ENCODE measurements at regions not wholly inside any gene's neighbourhood (a gene's known extent, or its start where the extent isn't known, plus 50 kb on each side); places are given as distances from the start of the nearest gene placed in this dataset.

DNA sequence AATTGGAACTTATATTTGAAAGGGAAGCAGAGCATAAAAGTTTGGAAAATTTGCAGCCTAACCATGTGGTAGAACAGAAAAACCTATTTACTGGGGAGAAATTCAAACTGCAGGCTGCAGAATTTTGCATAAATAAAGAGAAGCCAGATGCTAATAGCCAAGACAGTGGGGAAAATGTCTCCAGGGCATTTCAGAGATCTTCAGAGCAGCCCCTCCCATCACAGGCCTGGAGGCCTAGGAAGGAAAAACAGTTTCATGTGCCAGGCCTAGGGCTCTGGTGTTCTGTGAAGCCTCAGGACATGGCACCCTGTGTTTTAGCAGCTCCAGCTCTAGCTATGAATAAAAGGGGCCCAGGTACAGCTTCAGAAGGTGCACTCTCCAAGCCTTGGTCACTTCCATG lies 648.7 kb upstream of the FRG1 start:
- no peaks in the 10 kb centered on the region for H3K36me3 Mint-ChIP-seq (ENCODE audit: low read depth)
- no peaks in the 10 kb centered on the region for H3K4me1 ChIP-seq (ENCODE audit: control insufficient read depth, insufficient read depth, low read length)
- H3K36me3 ChIP-seq (ENCODE audit: control insufficient read depth, insufficient read depth, low read length) = no peaks in the 10 kb centered on the region
- H3K4me3 Mint-ChIP-seq = no peak overlapping the region
- H3K27ac ChIP-seq (ENCODE audit: low read depth, low read length) = no peak overlapping the region
- TF ChIP-seq, protein P1, sequence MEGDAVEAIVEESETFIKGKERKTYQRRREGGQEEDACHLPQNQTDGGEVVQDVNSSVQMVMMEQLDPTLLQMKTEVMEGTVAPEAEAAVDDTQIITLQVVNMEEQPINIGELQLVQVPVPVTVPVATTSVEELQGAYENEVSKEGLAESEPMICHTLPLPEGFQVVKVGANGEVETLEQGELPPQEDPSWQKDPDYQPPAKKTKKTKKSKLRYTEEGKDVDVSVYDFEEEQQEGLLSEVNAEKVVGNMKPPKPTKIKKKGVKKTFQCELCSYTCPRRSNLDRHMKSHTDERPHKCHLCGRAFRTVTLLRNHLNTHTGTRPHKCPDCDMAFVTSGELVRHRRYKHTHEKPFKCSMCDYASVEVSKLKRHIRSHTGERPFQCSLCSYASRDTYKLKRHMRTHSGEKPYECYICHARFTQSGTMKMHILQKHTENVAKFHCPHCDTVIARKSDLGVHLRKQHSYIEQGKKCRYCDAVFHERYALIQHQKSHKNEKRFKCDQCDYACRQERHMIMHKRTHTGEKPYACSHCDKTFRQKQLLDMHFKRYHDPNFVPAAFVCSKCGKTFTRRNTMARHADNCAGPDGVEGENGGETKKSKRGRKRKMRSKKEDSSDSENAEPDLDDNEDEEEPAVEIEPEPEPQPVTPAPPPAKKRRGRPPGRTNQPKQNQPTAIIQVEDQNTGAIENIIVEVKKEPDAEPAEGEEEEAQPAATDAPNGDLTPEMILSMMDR (conservative IDR thresholded peaks at IDR 0.05) = no peak
- DNase-seq = no peak
- no peaks in the 10 kb centered on the region for H3K4me1 Mint-ChIP-seq
- H3K4me3 ChIP-seq (ENCODE audit: low read length) = no peak overlapping the region
- H3K9me3 ChIP-seq (ENCODE audit: control insufficient read depth, low read length) = peaks cover 9% of the 10 kb centered on the region
- H3K9me3 Mint-ChIP-seq = peaks cover 48% of the 10 kb centered on the region
- no peak overlapping the region for H3K9ac ChIP-seq (ENCODE audit: extremely low read depth, low read length, poor library complexity, severe bottlenecking)
- no peak overlapping the region for H3K27ac Mint-ChIP-seq
- no peaks in the 10 kb centered on the region for H3K27me3 ChIP-seq (ENCODE audit: control insufficient read depth, insufficient read depth, low read length, poor library complexity, severe bottlenecking)
- no peaks in the 10 kb centered on the region for H3K27me3 Mint-ChIP-seq (ENCODE audit: insufficient read depth)

DNA sequence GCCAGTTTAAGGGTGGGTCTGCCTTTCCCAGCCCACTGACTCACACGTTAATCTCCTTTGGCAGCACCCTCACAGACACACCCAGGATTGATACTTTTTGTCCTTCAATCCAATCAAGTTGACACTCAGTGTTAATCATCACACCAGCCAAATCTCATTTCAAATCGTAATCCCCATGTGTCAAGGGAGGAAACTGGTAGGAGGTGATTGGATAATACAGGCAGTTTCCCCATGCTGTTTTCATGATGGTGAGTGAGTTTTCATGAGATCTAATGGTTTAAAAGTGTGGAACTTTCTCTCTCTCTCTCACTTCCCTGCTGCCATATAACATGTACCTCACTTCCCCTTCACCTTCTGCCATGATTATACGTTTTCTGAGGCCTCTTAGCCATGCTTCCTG lies 647.2 kb upstream of the FRG1 start:
- peaks cover 46% of the 10 kb centered on the region for H3K9me3 Mint-ChIP-seq
- 40 to 68% methylated on average over 1 to 2 of the region's 3 CpGs for WGBS, 2 experiments (ENCODE audit: insufficient coverage in 1 of 2, insufficient read length in 1 of 2)

DNA sequence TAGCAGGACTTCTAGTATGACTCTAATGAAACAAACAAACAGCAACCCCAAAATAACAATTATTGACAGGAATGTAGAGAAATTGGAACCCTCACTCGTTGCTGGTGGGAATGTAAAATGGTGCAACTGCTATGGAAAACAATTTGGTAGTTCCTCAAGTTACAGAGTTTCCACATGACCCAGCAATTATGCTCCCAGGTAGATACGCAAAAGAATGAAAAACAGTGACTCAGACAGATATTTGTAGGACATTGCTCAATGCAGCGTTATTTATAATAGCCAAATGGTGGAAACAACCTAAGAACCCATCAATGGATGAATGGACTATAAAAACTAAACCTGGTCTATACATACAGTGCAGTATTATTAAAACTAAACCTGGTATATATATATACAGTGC lies 646.1 kb upstream of the FRG1 start:
- peaks cover 46% of the 10 kb centered on the region for H3K9me3 Mint-ChIP-seq
- TF ChIP-seq, protein P1 (conservative IDR thresholded peaks at IDR 0.05) = no peak
- no peak overlapping the region for H3K9ac ChIP-seq (ENCODE audit: extremely low read depth, low read length, poor library complexity, severe bottlenecking)
- no peak overlapping the region for H3K27ac Mint-ChIP-seq
- WGBS, 2 experiments (ENCODE audit: insufficient coverage in 1 of 2, insufficient read length in 1 of 2) = 90 to 100% methylated on average over 3 of the region's 3 CpGs
- no peaks in the 10 kb centered on the region for H3K36me3 ChIP-seq (ENCODE audit: control insufficient read depth, insufficient read depth, low read length)
- H3K27me3 Mint-ChIP-seq (ENCODE audit: insufficient read depth) = no peaks in the 10 kb centered on the region
- H3K9me3 ChIP-seq (ENCODE audit: control insufficient read depth, low read length) = peaks cover 9% of the 10 kb centered on the region
- H3K36me3 Mint-ChIP-seq (ENCODE audit: low read depth) = no peaks in the 10 kb centered on the region
- DNase-seq = no peak
- H3K4me3 Mint-ChIP-seq = no peak overlapping the region
- H3K4me1 Mint-ChIP-seq = no peaks in the 10 kb centered on the region
- H3K27me3 ChIP-seq (ENCODE audit: control insufficient read depth, insufficient read depth, low read length, poor library complexity, severe bottlenecking) = no peaks in the 10 kb centered on the region
- no peak overlapping the region for H3K4me3 ChIP-seq (ENCODE audit: low read length)
- H3K27ac ChIP-seq (ENCODE audit: low read depth, low read length) = no peak overlapping the region
- H3K4me1 ChIP-seq (ENCODE audit: control insufficient read depth, insufficient read depth, low read length) = no peaks in the 10 kb centered on the region

More for the DNA sequence above, 647.2 kb upstream of the FRG1 start:
- no peak overlapping the region for H3K27ac ChIP-seq (ENCODE audit: low read depth, low read length)
- peaks cover 9% of the 10 kb centered on the region for H3K9me3 ChIP-seq (ENCODE audit: control insufficient read depth, low read length)
- Mint-ChIP-seq H3K36me3 (ENCODE audit: low read depth) (no peaks in the 10 kb centered on the region), H3K27me3 (ENCODE audit: insufficient read depth) (no peaks in the 10 kb centered on the region), H3K27ac (no peak overlapping the region), H3K4me3 (no peak overlapping the region), H3K4me1 (no peaks in the 10 kb centered on the region)
- H3K4me3 ChIP-seq (ENCODE audit: low read length) = no peak overlapping the region
- DNase-seq = no peak
- H3K9ac ChIP-seq (ENCODE audit: extremely low read depth, low read length, poor library complexity, severe bottlenecking) = no peak overlapping the region
- no peaks in the 10 kb centered on the region for H3K36me3 ChIP-seq (ENCODE audit: control insufficient read depth, insufficient read depth, low read length)
- H3K27me3 ChIP-seq (ENCODE audit: control insufficient read depth, insufficient read depth, low read length, poor library complexity, severe bottlenecking) = no peaks in the 10 kb centered on the region
- TF ChIP-seq, protein P1 (conservative IDR thresholded peaks at IDR 0.05) = no peak
- H3K4me1 ChIP-seq (ENCODE audit: control insufficient read depth, insufficient read depth, low read length) = no peaks in the 10 kb centered on the region

All from endodermal cell (in vitro differentiated cells).